HepG2 (cell line): ENCODE measurements at regions not wholly inside any gene's neighbourhood (a gene's known extent, or its start where the extent isn't known, plus 50 kb on each side); places are given as distances from the start of the nearest gene placed in this dataset.

Experiments used
- ARHGAP35 ChIP-seq: sonication (generic); formaldehyde crosslinking; IDR thresholded peaks from 2 replicates; pipeline ENCODE4 v1.9.0; 2022; ENCODE audit warnings: mild to moderate bottlenecking, inconsistent platforms, moderate library complexity, missing genetic modification reagents, borderline replicate concordance
- DBP ChIP-seq: sonication (generic); formaldehyde crosslinking; IDR thresholded peaks from 2 replicates; pipeline ENCODE4 v1.4.0; 2020; ENCODE audit warnings: missing genetic modification reagents; ENCODE audit errors: not compliant biosample characterization
- FOXA3 ChIP-seq: IDR thresholded peaks from 2 replicates; pipeline ENCODE4 v1.6.1; 2016; ENCODE audit warnings: missing genetic modification reagents, missing compliant biosample characterization
- FUBP1 ChIP-seq: sonication (generic); formaldehyde crosslinking; IDR thresholded peaks from 2 replicates; pipeline ENCODE4 v1.5.1; 2020; ENCODE audit warnings: missing genetic modification reagents, mild to moderate bottlenecking, borderline replicate concordance
- GLI4 ChIP-seq: sonication (generic); formaldehyde crosslinking; IDR thresholded peaks from 2 replicates; pipeline ENCODE4 v1.5.1; 2020; ENCODE audit warnings: missing genetic modification reagents, mild to moderate bottlenecking, moderate library complexity, borderline replicate concordance
- HMG20A ChIP-seq: IDR thresholded peaks from 2 replicates; pipeline ENCODE4 v1.6.1; 2016; ENCODE audit warnings: borderline replicate concordance
- IRX3 ChIP-seq: sonication (generic); formaldehyde crosslinking; IDR thresholded peaks from 2 replicates; pipeline ENCODE4 v1.8.1; 2023; ENCODE audit warnings: mild to moderate bottlenecking, low read depth, missing genetic modification reagents, borderline replicate concordance
- JUNB ChIP-seq: sonication (generic); formaldehyde crosslinking; IDR thresholded peaks from 2 replicates; pipeline ENCODE4 v1.8.0; 2022; ENCODE audit warnings: missing genetic modification reagents, mild to moderate bottlenecking, borderline replicate concordance
- KLF16 ChIP-seq, 2 experiments: sonication (generic) in 1 of 2; formaldehyde crosslinking in 1 of 2; IDR thresholded peaks; 2 replicates each; pipeline versions ENCODE4 v1.6.1 to v1.8.0; 2016 to 2023; ENCODE audit warnings: missing genetic modification reagents in 2 of 2, missing compliant biosample characterization in 1 of 2
- NFRKB ChIP-seq: fragments of 450-650 bp; IDR thresholded peaks from 2 replicates; pipeline ENCODE4 v1.6.1; 2017
- PCBP1 ChIP-seq: fragments of 200-400 bp; formaldehyde crosslinking; IDR thresholded peaks from 2 replicates; pipeline ENCODE4 v1.6.1; 2017; ENCODE audit warnings: mild to moderate bottlenecking, low read depth, low read length, borderline replicate concordance
- PHF21A ChIP-seq: sonication (generic); formaldehyde crosslinking; IDR thresholded peaks from 2 replicates; pipeline ENCODE4 v1.5.0; 2020; ENCODE audit warnings: mild to moderate bottlenecking, missing genetic modification reagents
- POLR2AphosphoS2 ChIP-seq: IDR thresholded peaks from 2 replicates; pipeline ENCODE4 v1.6.1; 2011; ENCODE audit warnings: low read depth, low read length, improper control_type of control experiment
- WIZ ChIP-seq: sonication (generic); formaldehyde crosslinking; IDR thresholded peaks from 2 replicates; pipeline ENCODE4 v1.5.1; 2020; ENCODE audit warnings: mild to moderate bottlenecking, missing genetic modification reagents
- ZBTB26 ChIP-seq: IDR thresholded peaks from 2 replicates; pipeline ENCODE4 v1.6.1; 2016; ENCODE audit warnings: missing compliant biosample characterization, missing genetic modification reagents, borderline replicate concordance
- ZBTB7B ChIP-seq: sonication (generic); formaldehyde crosslinking; IDR thresholded peaks from 2 replicates; pipeline ENCODE4 v1.4.0; 2020; ENCODE audit warnings: missing genetic modification reagents
- ZFP82 ChIP-seq: sonication (generic); formaldehyde crosslinking; IDR thresholded peaks from 2 replicates; pipeline ENCODE4 v1.5.1; 2020; ENCODE audit warnings: mild to moderate bottlenecking, missing genetic modification reagents, borderline replicate concordance
- ZFX ChIP-seq: sonication (generic); formaldehyde crosslinking; IDR thresholded peaks from 2 replicates; pipeline ENCODE4 v1.4.0; 2020; ENCODE audit warnings: mild to moderate bottlenecking, low read depth, missing genetic modification reagents, moderate library complexity
- ZFYVE20 ChIP-seq: sonication (generic); formaldehyde crosslinking; IDR thresholded peaks from 2 replicates; pipeline ENCODE4 v1.8.0; 2023; ENCODE audit warnings: low read depth, mild to moderate bottlenecking, moderate library complexity, missing genetic modification reagents, borderline replicate concordance
- ZNF136 ChIP-seq: sonication (generic); formaldehyde crosslinking; IDR thresholded peaks from 2 replicates; pipeline ENCODE4 v1.8.1; 2022; ENCODE audit warnings: low read depth, mild to moderate bottlenecking, moderate library complexity, missing genetic modification reagents
- ZNF235 ChIP-seq: sonication (generic); formaldehyde crosslinking; IDR thresholded peaks from 2 replicates; pipeline ENCODE4 v1.8.1; 2023; ENCODE audit warnings: mild to moderate bottlenecking, missing genetic modification reagents, borderline replicate concordance
- ZNF484 ChIP-seq: sonication (generic); formaldehyde crosslinking; IDR thresholded peaks from 2 replicates; pipeline ENCODE4 v1.5.1; 2020; ENCODE audit warnings: mild to moderate bottlenecking, low read depth, missing genetic modification reagents, borderline replicate concordance
- ZNF543 ChIP-seq: sonication (generic); formaldehyde crosslinking; IDR thresholded peaks from 2 replicates; pipeline ENCODE4 v1.4.0; 2020; ENCODE audit warnings: mild to moderate bottlenecking, missing genetic modification reagents
- ZNF569 ChIP-seq: sonication (generic); formaldehyde crosslinking; IDR thresholded peaks from 2 replicates; pipeline ENCODE4 v1.5.0; 2020; ENCODE audit warnings: mild to moderate bottlenecking, missing genetic modification reagents, moderate library complexity, borderline replicate concordance
- ZNF788 ChIP-seq: sonication (generic); formaldehyde crosslinking; IDR thresholded peaks from 2 replicates; pipeline ENCODE4 v1.5.0; 2020; ENCODE audit warnings: mild to moderate bottlenecking, missing genetic modification reagents, borderline replicate concordance
- ZSCAN12 ChIP-seq: sonication (generic); formaldehyde crosslinking; IDR thresholded peaks from 2 replicates; pipeline ENCODE4 v1.9.0; 2021; ENCODE audit warnings: mild to moderate bottlenecking, missing genetic modification reagents
- ZSCAN22 ChIP-seq: sonication (generic); formaldehyde crosslinking; IDR thresholded peaks from 2 replicates; pipeline ENCODE4 v1.4.0; 2020; ENCODE audit warnings: mild to moderate bottlenecking, missing genetic modification reagents

- no peak for TF ChIP-seq ZNF235 (CRISPR knock-in tag)
- TF ChIP-seq ZSCAN12 (CRISPR knock-in tag) = no peak
- TF ChIP-seq ZNF543 (CRISPR knock-in tag) = 0 out of 2 replicates have a peak, but pooled peaks have one; percentile 35
- TF ChIP-seq FOXA3 (CRISPR knock-in tag) = peak; percentile 95
- no peak for TF ChIP-seq ZFP82 (CRISPR knock-in tag)
- TF ChIP-seq ZBTB7B (CRISPR knock-in tag) = no peak
- TF ChIP-seq ZFYVE20 = no peak
- TF ChIP-seq PCBP1 = no peak
- no peak for TF ChIP-seq ZFX (CRISPR knock-in tag)
- TF ChIP-seq FUBP1 = no peak
- no peak for TF ChIP-seq ZNF788 (CRISPR knock-in tag)
- no peak for TF ChIP-seq ZBTB26
- 0 out of 2 replicates have a peak, but pooled peaks have one; percentile 24 for TF ChIP-seq PHF21A (CRISPR knock-in tag)
- TF ChIP-seq JUNB = no peak; the same call in 1 of the 2 replicates
- TF ChIP-seq KLF16 (CRISPR knock-in tag; IDR thresholded peaks at IDR 0.05) = no peak
- TF ChIP-seq ZNF484 = no peak
- no peak for TF ChIP-seq DBP (CRISPR knock-in tag)
- no peak; the same call in 1 of the 2 replicates for TF ChIP-seq HMG20A (CRISPR knock-in tag)
- no peak for TF ChIP-seq ZNF569 (CRISPR knock-in tag)
- TF ChIP-seq NFRKB = no peak
- TF ChIP-seq IRX3 (CRISPR knock-in tag) = no peak
- no peak for TF ChIP-seq ZSCAN22 (CRISPR knock-in tag)
- TF ChIP-seq POLR2AphosphoS2 = no peak
- TF ChIP-seq ZNF136 (CRISPR knock-in tag) = no peak
- no peak for TF ChIP-seq WIZ
- TF ChIP-seq GLI4 (CRISPR knock-in tag) = no peak
- no peak for TF ChIP-seq ARHGAP35
Measured at GRCh38 chr2:47313141-47313691, 55.9 kb upstream of the EPCAM start (continued).
